ENCODE measurements at regions not wholly inside any gene's neighbourhood (a gene's known extent, or its start where the extent isn't known, plus 50 kb on each side); places are given as distances from the start of the nearest gene placed in this dataset.
"Not testable (repeated sequence)": the region's sequence is repeated elsewhere in the genome, so short reads cannot be mapped to it uniquely, and the experiment has no call there.

DNA sequence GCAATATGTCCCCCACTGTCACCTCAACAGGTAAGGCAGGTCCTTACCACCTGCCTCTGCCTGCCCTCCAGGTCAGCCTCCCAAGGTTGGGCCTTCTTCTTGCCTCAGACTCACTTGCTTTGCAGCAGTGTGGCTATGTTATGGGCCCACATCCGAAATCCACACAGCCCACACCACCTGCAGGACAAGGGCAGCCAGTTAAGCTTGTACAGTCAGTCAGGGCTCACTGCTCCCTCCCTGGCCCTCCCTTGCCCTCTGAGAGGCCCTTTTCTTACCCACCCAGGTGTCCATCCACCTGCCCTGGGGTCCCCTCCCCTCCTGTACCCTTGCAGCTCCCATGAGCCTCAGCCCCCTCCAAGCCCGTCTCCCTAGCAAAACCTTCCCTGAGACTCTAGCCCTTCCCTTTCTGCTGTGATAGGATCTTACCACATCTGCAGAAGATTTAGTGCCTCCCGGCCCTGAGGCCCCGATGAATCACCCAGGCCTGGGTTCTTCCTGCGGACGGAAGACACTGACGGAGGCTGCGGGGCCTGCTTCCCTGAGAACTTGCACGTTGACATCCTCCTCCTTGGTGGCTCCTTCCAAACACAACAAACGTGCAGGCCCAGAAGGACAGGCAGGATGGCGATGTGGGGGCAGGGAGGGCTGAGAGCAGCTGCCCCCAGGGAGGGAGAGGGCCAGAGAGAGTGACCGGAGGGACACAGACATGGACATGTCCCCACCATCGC lies 5466.2 kb upstream of the TPTE start:
- not testable (repeated sequence) for DNase-seq; H3K27ac Mint-ChIP-seq; H3K27me3 Mint-ChIP-seq (ENCODE audit: low read depth); H3K36me3 Mint-ChIP-seq (ENCODE audit: insufficient read depth in 2 of 2); H3K4me3 Mint-ChIP-seq; H3K4me1 Mint-ChIP-seq (ENCODE audit: low read depth); H3K9me3 Mint-ChIP-seq
- ATAC-seq (replicated peaks in 1 of 2), result peak; percentile 46 to 52

DNA sequence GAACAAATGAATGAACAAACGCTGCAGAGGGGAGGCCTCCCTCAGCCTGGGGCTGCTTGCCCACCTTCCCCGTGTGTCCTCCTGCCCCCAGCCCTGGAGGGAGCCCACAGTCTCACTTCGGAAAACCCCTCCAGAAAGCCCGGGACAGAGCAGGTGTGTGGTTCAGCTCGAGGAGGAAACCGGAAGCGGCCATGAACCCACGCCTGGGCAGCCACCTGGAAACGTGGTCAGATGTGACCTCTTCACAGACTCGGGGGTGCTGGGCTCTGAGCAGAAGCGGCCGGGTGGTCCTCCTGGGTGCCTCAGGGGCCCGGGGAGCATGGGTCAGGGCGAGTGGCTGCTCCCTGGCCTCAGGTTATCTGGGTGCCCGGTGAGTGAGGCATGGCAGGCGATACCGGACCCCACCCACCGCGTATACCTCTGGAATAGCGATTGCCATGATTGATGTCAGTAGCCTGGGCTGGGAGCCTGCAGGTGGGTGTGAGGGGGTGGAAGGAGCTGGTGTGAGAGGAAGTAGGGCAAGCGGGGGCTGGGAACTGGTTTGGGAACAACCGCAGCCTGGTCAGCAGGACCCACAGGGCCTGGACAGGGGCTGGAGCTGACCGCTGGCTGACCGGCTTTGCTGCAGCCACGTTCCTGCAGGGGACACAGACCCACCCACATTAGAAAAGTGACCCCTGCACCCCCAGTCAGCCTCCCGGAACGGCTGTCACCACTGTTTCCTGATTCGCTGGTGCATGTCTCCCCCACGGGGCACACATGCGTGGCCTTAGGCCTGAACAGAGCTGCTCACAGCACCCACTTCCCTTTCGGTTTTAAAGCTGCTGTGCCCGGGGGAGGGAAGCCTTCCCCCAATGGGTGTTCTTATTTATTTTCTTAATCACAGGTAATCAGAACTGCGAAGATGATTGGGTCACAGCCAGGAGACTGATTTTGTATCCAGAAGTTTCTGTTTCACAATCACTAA lies 5465.1 kb upstream of the TPTE start:
- not testable (repeated sequence) for H3K9me3 Mint-ChIP-seq; H3K27ac Mint-ChIP-seq; H3K27me3 Mint-ChIP-seq (ENCODE audit: low read depth); H3K36me3 Mint-ChIP-seq (ENCODE audit: insufficient read depth in 2 of 2); H3K4me1 Mint-ChIP-seq (ENCODE audit: low read depth); DNase-seq; H3K4me3 Mint-ChIP-seq
- ATAC-seq (replicated peaks in 1 of 2), result peak; percentile 54 to 69

DNA sequence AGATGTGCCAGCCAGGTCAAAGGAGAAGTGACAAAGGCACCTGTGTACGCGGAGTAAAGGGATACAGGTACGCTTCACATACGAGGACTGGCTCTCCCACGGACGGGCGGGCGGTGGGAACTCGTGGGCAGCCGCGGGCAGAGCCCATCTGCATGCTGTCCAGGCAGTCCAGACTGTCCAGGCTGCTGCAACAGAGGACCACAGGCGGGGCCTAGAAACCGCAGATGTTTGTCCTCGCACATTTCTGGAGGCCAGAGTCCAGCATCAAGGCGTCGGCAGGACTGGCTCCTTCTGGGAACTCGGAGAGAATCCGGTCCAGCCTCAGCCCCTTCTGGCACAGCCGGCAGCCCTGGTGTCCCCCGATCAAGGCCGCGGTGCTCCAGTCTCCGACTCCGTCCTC lies 5464.3 kb upstream of the TPTE start:
- H3K9me3 Mint-ChIP-seq; H3K4me1 Mint-ChIP-seq (ENCODE audit: low read depth); H3K36me3 Mint-ChIP-seq (ENCODE audit: insufficient read depth in 2 of 2); H3K27me3 Mint-ChIP-seq (ENCODE audit: low read depth); ATAC-seq (replicated peaks in 1 of 2); H3K4me3 Mint-ChIP-seq; DNase-seq; H3K27ac Mint-ChIP-seq: not testable (repeated sequence)

DNA sequence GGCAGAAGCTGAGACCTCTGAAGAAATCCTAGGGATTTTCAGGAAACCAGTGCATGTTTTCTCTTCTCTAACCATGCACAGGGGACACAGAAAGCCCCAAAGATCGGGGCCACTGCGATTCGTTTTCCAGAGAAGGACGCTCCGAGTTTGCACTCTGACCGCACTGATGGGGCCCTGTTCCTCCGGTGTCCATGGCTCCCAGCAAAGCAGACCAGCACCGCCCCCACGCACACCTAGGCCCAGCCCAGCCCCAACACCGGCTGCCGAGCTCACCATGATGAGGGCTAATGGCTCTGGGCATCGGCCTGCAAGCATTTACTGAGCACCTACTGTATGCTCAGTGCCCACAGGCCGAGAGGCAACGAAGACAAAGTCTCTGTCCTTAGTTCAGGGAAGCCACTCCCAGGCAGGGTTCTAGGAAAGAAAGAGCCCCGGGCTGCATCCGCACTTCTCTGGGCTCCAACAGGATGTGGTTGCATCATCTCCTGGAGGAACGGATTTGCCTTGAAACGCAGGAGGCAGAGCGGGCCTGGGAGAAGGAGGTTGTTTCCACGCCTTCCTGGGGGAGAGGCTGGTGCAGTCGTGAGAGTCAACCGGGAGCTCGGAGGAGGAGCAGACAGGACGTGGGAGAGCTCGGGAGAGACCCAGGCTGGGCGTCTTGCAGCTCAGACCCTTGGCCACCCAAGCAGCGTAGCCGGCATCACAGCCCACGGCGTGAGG lies 5460.9 kb upstream of the TPTE start:
- H3K27me3 Mint-ChIP-seq (ENCODE audit: low read depth); H3K36me3 Mint-ChIP-seq (ENCODE audit: insufficient read depth in 2 of 2); H3K4me1 Mint-ChIP-seq (ENCODE audit: low read depth); ATAC-seq (replicated peaks in 1 of 2); H3K9me3 Mint-ChIP-seq; H3K27ac Mint-ChIP-seq; H3K4me3 Mint-ChIP-seq; DNase-seq: not testable (repeated sequence)

DNA sequence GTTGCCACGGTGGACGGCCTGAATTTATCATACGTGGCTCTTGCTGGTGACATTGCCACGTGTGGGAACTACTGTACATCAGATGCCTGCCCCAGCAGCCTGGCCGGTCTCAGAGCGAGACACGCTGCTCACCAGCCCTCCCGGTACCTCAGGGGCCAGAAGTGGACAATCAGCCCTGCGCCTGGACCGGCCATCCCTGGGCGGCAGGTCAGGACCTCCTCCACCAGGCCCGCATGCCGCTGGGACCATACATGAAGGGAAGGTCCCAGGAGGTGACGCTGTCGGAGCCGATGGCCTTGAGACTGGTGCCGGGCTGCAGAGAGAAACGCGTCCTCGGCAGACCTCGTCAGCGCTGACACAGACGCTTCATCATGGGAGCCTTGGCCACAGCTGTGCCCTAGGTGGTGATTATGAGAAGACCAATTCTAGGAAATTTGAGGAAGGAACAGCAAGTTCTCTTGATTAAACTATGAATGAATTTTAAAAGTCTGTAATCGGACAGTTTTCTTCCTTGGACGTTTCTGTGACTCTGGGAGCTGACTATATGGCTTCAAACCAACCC lies 5456.7 kb upstream of the TPTE start:
- DNase-seq; H3K9me3 Mint-ChIP-seq; H3K27ac Mint-ChIP-seq; H3K4me1 Mint-ChIP-seq (ENCODE audit: low read depth); ATAC-seq (replicated peaks in 1 of 2); H3K36me3 Mint-ChIP-seq (ENCODE audit: insufficient read depth in 2 of 2); H3K27me3 Mint-ChIP-seq (ENCODE audit: low read depth); H3K4me3 Mint-ChIP-seq: not testable (repeated sequence)

DNA sequence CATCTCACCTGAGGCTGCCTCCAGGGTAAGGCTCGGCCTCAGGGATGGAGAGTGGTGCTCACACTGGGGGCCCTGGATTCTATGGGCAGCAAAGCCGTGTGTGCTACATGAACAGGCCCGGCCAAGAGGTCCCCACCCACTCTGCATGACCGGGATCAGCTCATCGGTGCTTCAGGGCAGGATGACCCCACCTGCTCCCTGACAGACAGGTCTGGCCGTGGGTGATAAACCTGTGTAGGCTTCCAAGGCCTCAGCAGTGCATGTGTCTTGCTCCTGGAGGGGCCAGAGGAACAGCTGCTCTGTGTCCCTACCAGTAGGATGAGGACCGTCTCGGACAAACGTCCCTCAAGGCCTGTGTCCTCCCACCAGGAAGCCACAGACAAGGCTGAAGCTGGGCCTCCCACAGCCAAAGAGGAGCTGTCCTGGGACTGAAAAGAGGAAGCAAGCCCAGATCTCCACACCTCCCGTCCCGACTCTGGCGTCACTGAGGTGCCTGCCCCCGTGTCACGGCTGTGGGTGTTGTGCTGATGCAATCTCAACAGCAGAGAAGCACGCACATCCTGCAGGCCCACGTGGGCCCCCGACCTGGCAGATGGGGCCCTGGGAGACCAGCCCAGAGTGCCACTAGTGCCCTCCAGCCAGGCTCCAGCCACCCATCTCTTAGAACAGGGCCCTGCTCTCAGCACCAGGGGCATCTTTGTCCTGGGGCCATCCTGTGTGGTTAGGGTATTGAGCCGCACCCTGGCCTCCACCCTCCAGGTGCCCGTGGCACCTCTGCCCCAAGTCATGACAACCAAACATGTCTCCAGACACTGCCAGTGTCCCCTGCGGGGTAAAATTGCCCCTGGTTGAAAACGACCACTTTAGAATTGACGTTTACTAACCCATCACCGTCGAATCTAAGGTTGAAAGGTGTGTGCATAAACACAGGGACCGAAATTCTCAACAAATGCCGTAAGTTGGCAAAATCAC lies 5455.9 kb upstream of the TPTE start:
- not testable (repeated sequence) for H3K36me3 Mint-ChIP-seq (ENCODE audit: insufficient read depth in 2 of 2); H3K4me1 Mint-ChIP-seq (ENCODE audit: low read depth); H3K4me3 Mint-ChIP-seq; H3K27me3 Mint-ChIP-seq (ENCODE audit: low read depth); H3K9me3 Mint-ChIP-seq
- peak overlapping the region; percentile 38 for H3K27ac Mint-ChIP-seq
- DNase-seq (peak; percentile 82 to 83), ATAC-seq (replicated peaks in 1 of 2) (peak; percentile 97 to 100)

DNA sequence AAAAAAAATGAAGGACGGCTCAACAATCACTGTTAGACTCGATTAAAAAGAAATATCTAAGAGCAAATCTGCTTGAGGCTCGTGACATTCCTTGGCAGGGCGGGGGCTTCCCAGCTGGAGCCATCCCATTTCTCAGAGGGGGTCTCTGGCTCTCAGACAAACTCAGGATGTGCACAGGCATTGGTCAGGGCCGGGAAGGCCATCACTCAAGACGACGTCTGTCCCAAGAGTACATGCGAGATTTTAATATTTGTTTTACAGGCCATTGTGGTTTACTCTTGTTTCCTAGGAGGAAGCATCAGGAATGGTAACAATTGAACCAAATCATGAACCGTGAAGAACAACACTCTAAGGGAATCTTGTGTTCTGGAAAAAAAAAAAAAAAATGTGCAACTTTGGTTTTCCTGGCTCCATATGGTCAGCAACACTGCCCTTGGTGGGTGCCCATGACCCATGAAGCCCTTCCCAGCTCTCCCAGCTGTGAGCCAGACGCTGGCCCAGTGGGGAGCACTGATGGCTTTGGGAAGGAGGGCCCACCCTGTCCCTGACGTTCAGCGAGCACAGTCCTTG lies 5454.6 kb upstream of the TPTE start:
- not testable (repeated sequence) for H3K36me3 Mint-ChIP-seq (ENCODE audit: insufficient read depth in 2 of 2); H3K9me3 Mint-ChIP-seq; H3K27me3 Mint-ChIP-seq (ENCODE audit: low read depth); DNase-seq; H3K4me1 Mint-ChIP-seq (ENCODE audit: low read depth); H3K4me3 Mint-ChIP-seq; ATAC-seq (replicated peaks in 1 of 2); H3K27ac Mint-ChIP-seq

DNA sequence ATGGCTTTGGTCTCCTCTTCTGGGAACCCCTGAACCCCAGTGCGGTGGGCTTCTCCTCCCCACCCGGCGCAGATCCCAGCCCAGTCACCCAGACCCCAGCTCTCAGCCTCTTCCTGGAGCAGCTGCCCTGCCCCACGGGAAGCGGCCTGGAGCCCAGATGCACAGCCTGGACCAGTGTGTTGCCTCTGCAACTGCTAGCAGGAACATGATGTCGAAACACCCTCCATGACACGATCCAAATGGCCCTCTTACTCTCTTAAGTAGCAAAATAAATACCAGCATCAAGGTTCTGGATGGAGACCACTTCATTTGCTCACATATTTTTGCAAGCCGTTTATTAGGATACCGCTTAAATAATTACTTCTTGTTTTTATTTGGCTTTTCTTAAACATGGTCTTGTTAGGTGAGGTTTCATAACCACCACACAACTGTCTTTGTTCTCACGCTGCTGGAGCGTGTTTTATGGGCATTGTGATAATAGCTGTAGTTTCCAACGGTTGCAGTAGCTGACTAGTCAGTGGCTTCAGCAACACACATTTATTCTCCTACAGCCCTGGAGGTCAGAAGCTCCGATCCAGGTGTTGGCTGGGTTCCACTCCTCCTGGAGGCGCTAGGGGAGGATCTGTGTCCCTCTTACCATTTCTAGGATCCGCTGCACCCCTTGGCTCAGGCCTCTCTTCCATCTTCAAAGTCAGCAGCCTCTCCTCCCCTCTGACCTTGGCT lies 5453.9 kb upstream of the TPTE start:
- not testable (repeated sequence) for H3K4me1 Mint-ChIP-seq (ENCODE audit: low read depth); H3K36me3 Mint-ChIP-seq (ENCODE audit: insufficient read depth in 2 of 2); H3K27me3 Mint-ChIP-seq (ENCODE audit: low read depth); ATAC-seq (replicated peaks in 1 of 2); H3K27ac Mint-ChIP-seq; DNase-seq; H3K9me3 Mint-ChIP-seq; H3K4me3 Mint-ChIP-seq

DNA sequence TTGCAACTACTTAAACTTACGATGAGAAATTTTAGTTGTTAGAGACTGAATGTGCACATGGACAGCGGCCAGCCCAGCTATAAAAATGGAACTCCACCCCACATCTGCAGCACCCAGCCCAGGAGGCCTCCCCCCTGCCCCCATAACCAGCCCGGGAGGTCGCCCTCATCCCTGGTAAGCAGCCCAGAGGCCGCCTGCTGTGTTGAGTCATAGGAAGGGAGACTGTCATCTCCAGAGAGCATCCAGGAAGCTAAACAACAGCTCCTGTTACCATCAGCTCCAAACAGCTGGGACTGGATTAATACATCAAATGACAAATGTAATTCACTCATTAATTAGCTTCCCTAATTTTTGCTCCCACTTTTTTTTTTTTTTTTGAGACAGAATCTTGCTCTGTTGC lies 5452.7 kb upstream of the TPTE start:
- not testable (repeated sequence) for H3K27me3 Mint-ChIP-seq (ENCODE audit: low read depth); H3K4me1 Mint-ChIP-seq (ENCODE audit: low read depth); H3K9me3 Mint-ChIP-seq; H3K36me3 Mint-ChIP-seq (ENCODE audit: insufficient read depth in 2 of 2); DNase-seq; H3K27ac Mint-ChIP-seq; H3K4me3 Mint-ChIP-seq; ATAC-seq (replicated peaks in 1 of 2)

DNA sequence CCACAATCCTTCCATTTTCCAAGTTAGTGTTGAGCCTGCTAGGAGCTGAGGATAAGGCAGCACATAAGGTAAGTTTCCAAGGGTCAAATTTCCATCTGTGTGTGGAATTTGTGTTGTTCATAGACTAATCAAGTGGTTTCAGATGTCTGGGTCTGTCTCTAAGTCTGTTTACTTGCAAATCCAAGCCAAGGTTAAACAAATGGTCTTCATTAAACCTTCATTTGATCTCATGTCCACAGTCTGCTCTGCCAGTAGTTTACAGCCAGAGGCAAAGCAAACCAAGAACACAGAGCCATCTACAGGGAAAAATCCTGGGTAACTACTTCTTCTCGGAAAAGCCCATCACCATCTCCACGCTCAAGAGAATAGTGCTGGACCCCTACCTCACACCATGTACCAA lies 5450.2 kb upstream of the TPTE start:
- not testable (repeated sequence) for H3K9me3 Mint-ChIP-seq; H3K4me1 Mint-ChIP-seq (ENCODE audit: low read depth); ATAC-seq (replicated peaks in 1 of 2); H3K27me3 Mint-ChIP-seq (ENCODE audit: low read depth); H3K27ac Mint-ChIP-seq; H3K4me3 Mint-ChIP-seq; DNase-seq; H3K36me3 Mint-ChIP-seq (ENCODE audit: insufficient read depth in 2 of 2)

DNA sequence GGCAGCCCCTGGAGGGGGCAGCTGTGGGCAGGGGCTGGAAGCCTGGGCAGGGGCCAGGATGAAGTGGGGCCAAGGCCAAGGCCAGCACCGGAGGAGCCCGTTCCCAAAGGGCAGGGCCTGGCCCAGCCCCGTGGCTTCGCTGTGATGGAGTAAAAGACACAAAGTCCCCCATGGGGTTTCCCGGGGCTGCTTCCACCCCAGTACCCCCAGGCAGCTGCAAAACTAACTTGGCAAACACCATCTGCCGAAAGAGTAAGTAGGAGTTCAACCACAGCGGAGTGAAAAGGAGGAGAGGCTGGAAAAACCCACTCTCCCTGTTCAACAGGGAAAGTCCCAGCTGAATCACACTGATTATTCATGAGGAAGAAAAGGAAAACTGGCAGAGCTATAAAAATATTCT lies 5444.5 kb upstream of the TPTE start:
- H3K4me1 Mint-ChIP-seq (ENCODE audit: low read depth); H3K9me3 Mint-ChIP-seq; ATAC-seq (replicated peaks in 1 of 2); H3K36me3 Mint-ChIP-seq (ENCODE audit: insufficient read depth in 2 of 2); DNase-seq; H3K27ac Mint-ChIP-seq; H3K27me3 Mint-ChIP-seq (ENCODE audit: low read depth); H3K4me3 Mint-ChIP-seq: not testable (repeated sequence)
